H1 (cell line): ENCODE measurements at regions not wholly inside any gene's neighbourhood (a gene's known extent, or its start where the extent isn't known, plus 50 kb on each side); places are given as distances from the start of the nearest gene placed in this dataset.

ENCODE experiments used
- CTCF ChIA-PET: fragments of 300-600 bp; sonication (Branson Sonifier 250); formaldehyde crosslinking; loops from one replicate; lab custom pipeline; 2021; ENCODE audit not compliant: partially characterized antibody; lab: Charles Lee
- POLR2A ChIA-PET: fragments of 300-600 bp; sonication (Branson Sonifier 250); formaldehyde crosslinking; loops from one replicate; lab custom pipeline; 2021; ENCODE audit warnings: inconsistent platforms; ENCODE audit not compliant: partially characterized antibody; lab: Charles Lee
- DNase-seq, 2 experiments: peaks; one replicate each; pipeline versions ENCODE4 v3.0.0 to v3.0.0-alpha.2; 2010 to 2022; ENCODE audit warnings: low spot score in 2 of 2, low read depth in 1 of 2, mixed read lengths in 1 of 2
- FAIRE-seq: peaks from 2 replicates; lab custom pipeline; 2011; peaks lifted over from hg19 to GRCh38; lab: Jason Lieb, UNC
- H2AFZ ChIP-seq: 2 replicates; pipeline ENCODE4 v1.8.1; 2012; ENCODE audit warnings: low read length, inconsistent platforms
- H2AK5ac ChIP-seq: 2 replicates; pipeline ENCODE4 v1.6.1; 2013; ENCODE audit warnings: low read depth, low read length
- H2BK120ac ChIP-seq: replicated peaks from 2 replicates; pipeline ENCODE3; 2013; ENCODE audit warnings: low read depth, low read length, inconsistent platforms
- H2BK12ac ChIP-seq: 2 replicates; pipeline ENCODE4 v1.6.1; 2013; ENCODE audit warnings: low read depth, low read length
- H2BK15ac ChIP-seq: 2 replicates; pipeline ENCODE4 v1.6.1; 2013; ENCODE audit warnings: low read length
- H2BK20ac ChIP-seq: 2 replicates; pipeline ENCODE4 v1.6.1; 2013; ENCODE audit warnings: low read length
- H2BK5ac ChIP-seq: 2 replicates; pipeline ENCODE4 v1.6.1; 2013; ENCODE audit warnings: low read depth, low read length
- H3K14ac ChIP-seq: 2 replicates; pipeline ENCODE4 v1.6.1; 2013; ENCODE audit warnings: inconsistent platforms; ENCODE audit not compliant: insufficient read length
- H3K18ac ChIP-seq: 2 replicates; pipeline ENCODE4 v1.6.1; 2013; ENCODE audit warnings: low read length; ENCODE audit errors: extremely low read depth
- H3K23ac ChIP-seq: 2 replicates; pipeline ENCODE4 v1.6.1; 2013; ENCODE audit warnings: inconsistent platforms; ENCODE audit not compliant: insufficient read length
- H3K23me2 ChIP-seq: 2 replicates; pipeline ENCODE4 v1.6.1; 2013; ENCODE audit warnings: low read depth, low read length
- H3K27ac ChIP-seq: 2 replicates; pipeline ENCODE4 v1.6.1; 2011; ENCODE audit warnings: low read depth, low read length, inconsistent platforms
- H3K27me3 ChIP-seq, 4 experiments: replicated peaks in 1 of 4; 1 replicate in 1 of 4; 2 replicates in 3 of 4; pipeline versions ENCODE4 v1.6.1 to v1.8.1; 2011 to 2013; ENCODE audit warnings: low read length in 3 of 4, mild to moderate bottlenecking in 3 of 4, inconsistent platforms in 2 of 4, mixed read lengths in 2 of 4, moderate library complexity in 1 of 4; ENCODE audit not compliant: control insufficient read depth in 3 of 4, insufficient read depth in 3 of 4; ENCODE audit errors: extremely low read depth in 1 of 4
- H3K36me3 ChIP-seq, 4 experiments: 2 replicates each; pipeline versions ENCODE4 v1.6.1 to v1.8.1; 2011 to 2013; ENCODE audit warnings: mild to moderate bottlenecking in 4 of 4, low read length in 3 of 4, moderate library complexity in 2 of 4, control low read depth in 1 of 4, inconsistent platforms in 1 of 4; ENCODE audit not compliant: insufficient read depth in 4 of 4, control insufficient read depth in 2 of 4
- H3K4ac ChIP-seq: replicated peaks from 2 replicates; pipeline ENCODE3; 2013; ENCODE audit warnings: low read length, low read depth, mixed read lengths, inconsistent platforms; ENCODE audit not compliant: insufficient read length
- H3K4me1 ChIP-seq, 4 experiments: replicated peaks in 1 of 4; 1 replicate in 1 of 4; 2 replicates in 3 of 4; pipeline versions ENCODE4 v1.6.1 to v1.8.1; 2011 to 2013; ENCODE audit warnings: low read length in 3 of 4, inconsistent platforms in 2 of 4, mixed read lengths in 1 of 4; ENCODE audit not compliant: insufficient read depth in 4 of 4, control insufficient read depth in 3 of 4
- H3K4me2 ChIP-seq, 2 experiments: 2 replicates each; pipeline versions ENCODE4 v1.6.1 to v1.8.1; 2011 to 2013; ENCODE audit warnings: low read depth in 2 of 2, low read length in 2 of 2, control low read depth in 1 of 2, inconsistent platforms in 1 of 2, mild to moderate bottlenecking in 1 of 2; ENCODE audit not compliant: insufficient read depth in 1 of 2
- H3K4me3 ChIP-seq, 4 experiments: fragments of 200-600, 300-600 bp in 1 of 4; sonication (generic), shearing (Covaris generic), sonication (Bioruptor Twin) in 1 of 4; 2 replicates each; pipeline versions ENCODE4 v1.5.1 to v1.8.1; 2011 to 2016; ENCODE audit warnings: low read length in 4 of 4, low read depth in 3 of 4, control low read depth in 2 of 4, inconsistent platforms in 2 of 4, mild to moderate bottlenecking in 2 of 4, mixed read lengths in 1 of 4, moderate library complexity in 1 of 4; ENCODE audit not compliant: insufficient read depth in 2 of 4; ENCODE audit errors: extremely low read depth in 1 of 4
- H3K56ac ChIP-seq: replicated peaks from 2 replicates; pipeline ENCODE3; 2013; ENCODE audit warnings: low read depth, mild to moderate bottlenecking, mixed read lengths, low read length, inconsistent platforms; ENCODE audit not compliant: insufficient read length
- H3K79me1 ChIP-seq: 2 replicates; pipeline ENCODE4 v1.6.1; 2013; ENCODE audit warnings: low read depth, low read length, control low read depth
- H3K79me2 ChIP-seq, 2 experiments: 2 replicates each; pipeline versions ENCODE4 v1.6.1 to v1.8.1; 2012 to 2013; ENCODE audit warnings: low read length in 2 of 2, mild to moderate bottlenecking in 2 of 2, inconsistent platforms in 1 of 2; ENCODE audit not compliant: insufficient read depth in 2 of 2, control insufficient read depth in 1 of 2
- H3K9ac ChIP-seq, 4 experiments: replicated peaks in 1 of 4; 1 replicate in 1 of 4; 2 replicates in 3 of 4; pipeline versions ENCODE4 v1.6.1 to v1.8.1; 2011 to 2013; ENCODE audit warnings: low read depth in 3 of 4, low read length in 3 of 4, control low read depth in 2 of 4, mild to moderate bottlenecking in 2 of 4, moderate library complexity in 2 of 4, inconsistent platforms in 1 of 4; ENCODE audit errors: extremely low read depth in 1 of 4
- H3K9me3 ChIP-seq, 2 experiments: 2 replicates each; pipeline versions ENCODE4 v1.6.1 to v1.8.1; 2012 to 2013; ENCODE audit warnings: mild to moderate bottlenecking in 2 of 2, moderate library complexity in 2 of 2, control low read depth in 1 of 2, inconsistent platforms in 1 of 2, low read depth in 1 of 2, low read length in 1 of 2, mixed read lengths in 1 of 2; ENCODE audit not compliant: insufficient read depth in 2 of 2
- H4K20me1 ChIP-seq, 2 experiments: replicated peaks in 1 of 2; 2 replicates each; pipeline versions ENCODE3 to v1.8.1; 2011 to 2013; ENCODE audit warnings: inconsistent platforms in 2 of 2, low read length in 2 of 2, mild to moderate bottlenecking in 1 of 2; ENCODE audit not compliant: insufficient read depth in 2 of 2, control insufficient read depth in 1 of 2
- H4K5ac ChIP-seq: 2 replicates; pipeline ENCODE4 v1.6.1; 2013; ENCODE audit warnings: low read length, low read depth, mixed read lengths, inconsistent platforms; ENCODE audit not compliant: insufficient read length
- H4K8ac ChIP-seq: 2 replicates; pipeline ENCODE4 v1.8.0; 2013; ENCODE audit warnings: mild to moderate bottlenecking, moderate library complexity, low read length, inconsistent platforms; ENCODE audit not compliant: insufficient read depth; ENCODE audit errors: extremely low read depth
- H4K91ac ChIP-seq: replicated peaks from 2 replicates; pipeline ENCODE3; 2013; ENCODE audit warnings: low read length, mixed read lengths, inconsistent platforms; ENCODE audit not compliant: insufficient read length
- POLR2A ChIP-seq, 2 experiments: IDR thresholded peaks; 1 replicate in 1 of 2; 2 replicates in 1 of 2; pipeline ENCODE4 v1.6.1; 2011; ENCODE audit warnings: low read depth in 2 of 2, low read length in 2 of 2, mild to moderate bottlenecking in 2 of 2; ENCODE audit errors: control extremely low read depth in 1 of 2
- WGBS, 2 experiments: shearing (Covaris generic) in 1 of 2; methylation state at CpG; one replicate each; pipeline versions ENCODE4 v1.1.6 to v1.1.7; 2013 to 2015; ENCODE audit warnings: low lambda C conversion rate in 2 of 2, mixed read lengths in 2 of 2, inconsistent platforms in 1 of 2, low coverage in 1 of 2, missing lambda C conversion rate in 1 of 2; ENCODE audit not compliant: insufficient replicate concordance in 2 of 2, insufficient coverage in 1 of 2, insufficient read length in 1 of 2; ENCODE audit errors: extremely low coverage in 1 of 2, missing lambda C conversion rate in 1 of 2; 5-methylcytosine and 5-hydroxymethylcytosine counted together

GRCh38 chr12:108043750-108044533 lies 85.1 kb upstream of the WSCD2 start:
- no peak for FAIRE-seq
- Histone ChIP-seq H3K4me3 (no peak overlapping the region), H4K5ac (no peak overlapping the region), H2AFZ (no peak overlapping the region), H3K4me2 (no peak overlapping the region), H2BK20ac (no peak overlapping the region), H2BK5ac (no peak overlapping the region), H2BK120ac (no peak overlapping the region), H4K20me1 (no peaks in the 10 kb centered on the region), H3K56ac (no peak overlapping the region), H3K9me3 (no peaks in the 10 kb centered on the region), H3K79me1 (no peaks in the 10 kb centered on the region), H3K14ac (no peak overlapping the region), H3K36me3 (no peaks in the 10 kb centered on the region), H4K8ac (no peak overlapping the region), H3K18ac (no peak overlapping the region), H3K23me2 (no peaks in the 10 kb centered on the region; the same call in 1 of the 2 replicates), H3K27ac (no peak overlapping the region), H2AK5ac (no peak overlapping the region), H3K79me2 (no peaks in the 10 kb centered on the region), H3K4ac (no peak overlapping the region), H3K27me3 (0 out of 7 replicates have a peak, but pooled peaks cover 0 to 2% (median 0%) of the 10 kb centered on the region in 4 experiments), H3K4me1 (no peaks in the 10 kb centered on the region), H4K91ac (no peak overlapping the region), H2BK12ac (no peak overlapping the region), H3K23ac (no peak overlapping the region), H3K9ac (no peak overlapping the region), H2BK15ac (no peak overlapping the region)
- ChIA-PET POLR2A (no interaction called here), CTCF (interaction anchor here (1.0 to 1.3 kb wide), 3 partner anchors 44 to 151 kb away, joined by 3 read pairs; no protein-coding TSS in a partner anchor)
- TF ChIP-seq POLR2A (IDR thresholded peaks at IDR 0.05; ENCODE audit: control extremely low read depth in 1 of 2, low read depth in 2 of 2, low read length in 2 of 2) = no peak
- DNase-seq = no peak
- 76% methylated on average over 7 of the region's 7 CpGs; no CpG with 5 or more reads in 1 of the 2 experiments for WGBS, 2 experiments
